ENCODE measurements at regions not wholly inside any gene's neighbourhood (a gene's known extent, or its start where the extent isn't known, plus 50 kb on each side); places are given as distances from the start of the nearest gene placed in this dataset.

GRCh38 chr6:169866140-169866534 is 114.7 kb downstream of the ERMARD start:
- Mint-ChIP-seq H3K36me3 (ENCODE audit: insufficient read depth) (no peaks in the 10 kb centered on the region), H3K27ac (no peak overlapping the region), H3K4me1 (ENCODE audit: low read depth) (peaks cover 14% of the 10 kb centered on the region), H3K9me3 (ENCODE audit: low read depth) (peaks cover 4% of the 10 kb centered on the region), H3K27me3 (peaks cover 7% of the 10 kb centered on the region), H3K4me3 (ENCODE audit: low read depth) (no peak overlapping the region)
- no peak for DNase-seq (ENCODE audit: low spot score, unreplicated experiment)
- no peak for TF ChIP-seq CTCF (IDR thresholded peaks at IDR 0.05; ENCODE audit: unreplicated experiment)

- no peaks in the 10 kb centered on the region for H3K9me3 Mint-ChIP-seq (ENCODE audit: low read depth)
- TF ChIP-seq CTCF (IDR thresholded peaks at IDR 0.05; ENCODE audit: unreplicated experiment), result no peak
- H3K4me1 Mint-ChIP-seq (ENCODE audit: low read depth), result peaks cover 14% of the 10 kb centered on the region
- peaks cover 10% of the 10 kb centered on the region for H3K27me3 Mint-ChIP-seq
- H3K27ac Mint-ChIP-seq, result no peak overlapping the region
- H3K4me3 Mint-ChIP-seq (ENCODE audit: low read depth), result no peak overlapping the region
- no peak for DNase-seq (ENCODE audit: low spot score, unreplicated experiment)
- no peaks in the 10 kb centered on the region for H3K36me3 Mint-ChIP-seq (ENCODE audit: insufficient read depth)
These were observed 114.1 kb downstream of the ERMARD start for GRCh38 chr6:169865346-169866139.

- no peak for DNase-seq (ENCODE audit: low spot score, unreplicated experiment)
- no peaks in the 10 kb centered on the region for H3K9me3 Mint-ChIP-seq (ENCODE audit: low read depth)
- TF ChIP-seq CTCF (IDR thresholded peaks at IDR 0.05; ENCODE audit: unreplicated experiment), result no peak
- peaks cover 14% of the 10 kb centered on the region for H3K4me1 Mint-ChIP-seq (ENCODE audit: low read depth)
- H3K27me3 Mint-ChIP-seq, result peaks cover 10% of the 10 kb centered on the region
- no peak overlapping the region for H3K4me3 Mint-ChIP-seq (ENCODE audit: low read depth)
- no peaks in the 10 kb centered on the region for H3K36me3 Mint-ChIP-seq (ENCODE audit: insufficient read depth)
- H3K27ac Mint-ChIP-seq, result no peak overlapping the region
These were observed 113.0 kb downstream of the ERMARD start for GRCh38 chr6:169864148-169865020.

- H3K9me3 Mint-ChIP-seq (ENCODE audit: low read depth), result no peaks in the 10 kb centered on the region
- H3K4me3 Mint-ChIP-seq (ENCODE audit: low read depth), result no peak overlapping the region
- no peaks in the 10 kb centered on the region for H3K36me3 Mint-ChIP-seq (ENCODE audit: insufficient read depth)
- peaks cover 14% of the 10 kb centered on the region for H3K4me1 Mint-ChIP-seq (ENCODE audit: low read depth)
- no peak for DNase-seq (ENCODE audit: low spot score, unreplicated experiment)
- peaks cover 10% of the 10 kb centered on the region for H3K27me3 Mint-ChIP-seq
- no peak overlapping the region for H3K27ac Mint-ChIP-seq
- TF ChIP-seq CTCF (IDR thresholded peaks at IDR 0.05; ENCODE audit: unreplicated experiment), result no peak
These were observed 112.3 kb downstream of the ERMARD start for GRCh38 chr6:169863710-169864109.

GRCh38 chr6:169862892-169863525 is 111.6 kb downstream of the ERMARD start:
- no peaks in the 10 kb centered on the region for H3K9me3 Mint-ChIP-seq (ENCODE audit: low read depth)
- TF ChIP-seq CTCF (IDR thresholded peaks at IDR 0.05; ENCODE audit: unreplicated experiment), result no peak
- no peaks in the 10 kb centered on the region for H3K36me3 Mint-ChIP-seq (ENCODE audit: insufficient read depth)
- DNase-seq (ENCODE audit: low spot score, unreplicated experiment), result no peak
- peaks cover 14% of the 10 kb centered on the region for H3K4me1 Mint-ChIP-seq (ENCODE audit: low read depth)
- peaks cover 9% of the 10 kb centered on the region for H3K27me3 Mint-ChIP-seq
- H3K27ac Mint-ChIP-seq, result no peak overlapping the region
- H3K4me3 Mint-ChIP-seq (ENCODE audit: low read depth), result no peak overlapping the region
